Stimulated activated CD4-positive, alpha-beta T cell treated with anti-CD3 and anti-CD28 coated beads, Interleukin-4, amount 100 ng/mL, for 4 hours (primary cell): ENCODE measurements at regions not wholly inside any gene's neighbourhood (a gene's known extent, or its start where the extent isn't known, plus 50 kb on each side); places are given as distances from the start of the nearest gene placed in this dataset.

Experiments used
- DNase-seq, 2 experiments: peaks; one replicate each; pipeline ENCODE4 v3.0.0-alpha.2; 2020

- no peak for DNase-seq
These were observed 95.4 kb upstream of the AGBL1 start for GRCh38 chr15:85984241-85984640.

DNA sequence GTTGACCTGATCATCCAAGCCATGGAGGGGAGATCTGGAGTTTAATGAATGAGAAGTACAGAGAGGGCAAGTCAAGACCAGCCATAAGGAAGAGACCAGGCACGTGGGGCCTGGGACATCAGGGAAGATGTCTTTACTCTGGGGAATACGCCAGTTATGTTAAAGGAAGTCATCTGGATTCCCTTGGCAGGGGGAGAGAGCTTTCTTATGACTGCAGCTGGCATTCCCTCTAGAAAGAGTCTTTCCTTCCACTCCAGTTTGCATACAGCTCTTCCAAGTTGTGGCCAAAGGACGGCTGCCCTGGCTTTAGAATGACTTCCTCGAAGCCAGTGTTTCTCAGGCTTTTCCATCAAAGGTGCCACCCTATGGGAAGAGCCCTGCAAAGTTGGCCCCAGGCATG lies 93.6 kb upstream of the AGBL1 start:
- no peak for DNase-seq

GRCh38 chr15:85986741-85987140 lies 92.9 kb upstream of the AGBL1 start:
- DNase-seq, result no peak

- no peak for DNase-seq
These were observed 90.9 kb upstream of the AGBL1 start for GRCh38 chr15:85988741-85989140.

DNA sequence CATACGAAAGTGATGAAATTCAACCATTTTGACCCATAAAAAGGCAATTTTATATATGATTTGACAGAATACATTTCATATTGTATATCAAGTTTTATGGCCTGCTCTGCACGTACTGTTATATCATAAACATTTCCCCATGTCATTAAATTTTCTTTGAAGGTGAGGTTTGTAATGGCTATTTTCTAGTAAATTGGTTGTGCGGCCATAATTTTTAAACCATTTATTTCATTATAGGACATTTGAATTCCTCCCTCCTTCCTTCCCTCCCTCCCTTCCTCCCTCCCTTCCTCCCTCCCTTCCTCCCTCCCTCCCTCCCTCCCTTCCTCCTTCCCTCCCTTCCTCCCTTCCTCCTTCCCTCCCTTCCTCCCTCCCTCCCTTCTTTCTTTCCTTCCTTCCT lies 87.4 kb upstream of the AGBL1 start:
- DNase-seq, result no peak

DNA sequence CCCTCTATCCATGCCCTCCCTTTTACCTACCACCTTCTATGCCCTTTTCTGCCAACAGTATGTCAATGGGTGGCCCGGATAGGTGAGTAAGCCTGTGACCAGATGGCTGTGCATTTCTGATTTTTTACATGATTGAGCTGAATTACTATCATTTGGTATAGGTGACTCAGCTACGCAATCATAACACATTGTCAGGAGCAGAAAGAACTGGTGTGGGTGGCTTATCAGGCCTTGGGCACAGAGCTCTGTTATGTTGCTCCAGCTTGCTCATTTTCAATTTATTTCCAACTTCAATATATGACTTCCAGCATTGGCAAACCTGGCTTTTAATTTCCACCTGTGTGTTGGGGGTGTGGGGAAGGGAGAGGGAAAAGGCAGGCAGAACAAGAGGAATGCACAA lies 86.6 kb upstream of the AGBL1 start:
- DNase-seq, result no peak

- no peak for DNase-seq
These were observed 82.1 kb upstream of the AGBL1 start for GRCh38 chr15:85997618-85998017.

GRCh38 chr15:85999658-86000057 lies 80.0 kb upstream of the AGBL1 start:
- no peak for DNase-seq

DNA sequence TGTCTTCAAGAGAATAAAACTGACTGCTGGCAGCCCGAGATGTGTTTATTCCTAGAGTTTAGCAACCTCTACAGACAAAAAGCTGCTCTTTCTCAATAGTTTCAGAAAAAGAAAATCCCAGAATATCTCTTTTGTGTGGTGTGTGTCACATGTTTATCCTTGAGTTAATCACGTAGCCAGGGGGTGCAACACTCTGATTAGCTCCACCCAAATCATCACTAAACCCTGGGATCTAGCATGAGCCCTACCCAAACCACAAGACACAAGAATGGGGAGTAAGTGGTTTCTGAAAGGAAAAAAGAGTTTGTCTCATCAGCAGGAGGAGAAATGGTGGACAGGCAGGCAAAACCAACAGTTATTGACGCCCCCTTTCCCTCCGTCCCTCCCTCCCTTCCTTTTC lies 78.5 kb upstream of the AGBL1 start:
- DNase-seq, result no peak

GRCh38 chr15:86002444-86002843 lies 77.2 kb upstream of the AGBL1 start:
- no peak for DNase-seq

- no peak for DNase-seq
These were observed 75.6 kb upstream of the AGBL1 start for GRCh38 chr15:86004061-86004460.

GRCh38 chr15:86006546-86006945 lies 73.1 kb upstream of the AGBL1 start:
- no peak for DNase-seq

DNA sequence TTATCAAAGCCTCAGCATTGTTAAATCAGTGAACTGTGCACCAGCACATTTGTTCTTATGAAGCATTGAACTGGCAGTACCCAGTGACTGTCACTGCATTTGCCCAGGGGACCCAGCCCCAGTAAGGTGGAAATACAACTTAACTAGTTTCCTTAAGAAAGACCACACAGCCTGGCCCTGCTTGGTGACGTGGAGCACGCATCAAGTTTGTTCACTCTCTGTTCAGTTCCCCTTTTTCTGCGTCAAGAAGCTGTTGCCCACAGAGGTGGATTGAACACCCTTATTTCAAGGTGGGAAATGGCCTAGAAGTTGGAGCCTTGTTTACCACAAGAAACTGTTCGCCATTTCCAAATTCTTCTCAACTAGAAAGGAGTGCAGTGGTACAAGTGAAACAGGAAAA lies 69.9 kb upstream of the AGBL1 start:
- no peak for DNase-seq

- DNase-seq, result no peak
These were observed 69.3 kb upstream of the AGBL1 start for GRCh38 chr15:86010398-86010797.

GRCh38 chr15:86010891-86011290 lies 68.8 kb upstream of the AGBL1 start:
- no peak for DNase-seq

GRCh38 chr15:86014016-86014415 lies 65.7 kb upstream of the AGBL1 start:
- no peak for DNase-seq

GRCh38 chr15:86016750-86017149 lies 62.9 kb upstream of the AGBL1 start:
- DNase-seq, result no peak

- DNase-seq, result no peak
These were observed 61.0 kb upstream of the AGBL1 start for GRCh38 chr15:86018679-86019078.

GRCh38 chr15:86021281-86022264 lies 58.1 kb upstream of the AGBL1 start:
- DNase-seq, result no peak

DNA sequence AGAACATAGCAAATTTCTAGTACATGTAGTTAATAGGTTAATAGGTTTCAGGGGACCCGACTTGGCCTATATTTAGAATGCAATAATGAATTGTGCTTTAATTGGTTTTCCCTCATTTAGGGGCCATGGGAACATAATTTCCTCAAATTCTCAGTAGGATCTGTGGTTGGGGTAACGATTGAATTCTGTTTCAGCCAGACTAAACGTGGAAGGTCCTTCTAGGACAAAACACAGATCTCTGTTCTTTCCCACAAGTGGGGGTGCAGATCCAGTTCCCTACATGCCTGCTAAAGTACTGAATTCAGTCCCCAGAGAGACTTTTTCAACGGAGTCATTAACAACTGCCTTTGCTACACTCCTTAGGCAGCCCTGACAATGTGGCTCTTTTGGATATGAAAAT lies 50.7 kb upstream of the AGBL1 start:
- DNase-seq, result no peak
